ENCODE measurements at regions not wholly inside any gene's neighbourhood (a gene's known extent, or its start where the extent isn't known, plus 50 kb on each side); places are given as distances from the start of the nearest gene placed in this dataset.

GRCh38 chr5:29213475-29213874 is 1980.0 kb upstream of the CDH6 start:
- Histone ChIP-seq H2AK5ac (ENCODE audit: low read depth, low read length) (no peak overlapping the region), H3K23me2 (ENCODE audit: low read depth, low read length) (no peaks in the 10 kb centered on the region), H4K5ac (ENCODE audit: insufficient read length, low read depth, low read length) (no peak overlapping the region), H3K18ac (ENCODE audit: extremely low read depth, low read length) (no peak overlapping the region), H3K4me1 (replicated peaks in 1 of 4; ENCODE audit: control insufficient read depth in 3 of 4, insufficient read depth in 4 of 4, low read length in 3 of 4) (peaks cover 0 to 4% (median 0%) of the 10 kb centered on the region in 4 experiments; a peak in 1 of 7 replicates), H3K56ac (replicated peaks; ENCODE audit: insufficient read length, low read depth, low read length) (no peak overlapping the region), H3K4me3 (ENCODE audit: extremely low read depth in 1 of 4, insufficient read depth in 2 of 4, low read depth in 3 of 4, low read length in 4 of 4) (no peak overlapping the region), H4K91ac (replicated peaks; ENCODE audit: insufficient read length, low read length) (no peak overlapping the region), H4K20me1 (replicated peaks in 1 of 2; ENCODE audit: control insufficient read depth in 1 of 2, insufficient read depth in 2 of 2, low read length in 2 of 2) (no peaks in the 10 kb centered on the region), H2BK20ac (ENCODE audit: low read length) (no peak overlapping the region), H3K27me3 (replicated peaks in 1 of 4; ENCODE audit: control insufficient read depth in 3 of 4, extremely low read depth in 1 of 4, insufficient read depth in 3 of 4, low read length in 3 of 4) (no peaks in the 10 kb centered on the region), H2BK12ac (ENCODE audit: low read depth, low read length) (no peak overlapping the region), H3K4ac (replicated peaks; ENCODE audit: insufficient read length, low read depth, low read length) (no peak overlapping the region), H3K9me3 (ENCODE audit: insufficient read depth in 2 of 2, low read depth in 1 of 2, low read length in 1 of 2) (no peaks in the 10 kb centered on the region), H3K4me2 (ENCODE audit: insufficient read depth in 1 of 2, low read depth in 2 of 2, low read length in 2 of 2) (no peak overlapping the region), H3K79me2 (ENCODE audit: control insufficient read depth in 1 of 2, insufficient read depth in 2 of 2, low read length in 2 of 2) (no peaks in the 10 kb centered on the region), H3K27ac (ENCODE audit: low read depth, low read length) (no peak overlapping the region), H3K36me3 (ENCODE audit: control insufficient read depth in 2 of 4, insufficient read depth in 4 of 4, low read length in 3 of 4) (no peaks in the 10 kb centered on the region), H2BK5ac (ENCODE audit: low read depth, low read length) (no peak overlapping the region), H3K79me1 (ENCODE audit: low read depth, low read length) (no peaks in the 10 kb centered on the region), H2BK15ac (ENCODE audit: low read length) (no peak overlapping the region), H3K23ac (ENCODE audit: insufficient read length) (no peak overlapping the region), H4K8ac (ENCODE audit: extremely low read depth, insufficient read depth, low read length) (no peak overlapping the region), H2BK120ac (replicated peaks; ENCODE audit: low read depth, low read length) (no peak overlapping the region), H3K9ac (replicated peaks in 1 of 4; ENCODE audit: extremely low read depth in 1 of 4, low read depth in 3 of 4, low read length in 3 of 4) (no peak overlapping the region), H2AFZ (ENCODE audit: low read length) (peak overlapping the region; percentile 91), H3K14ac (ENCODE audit: insufficient read length) (no peak overlapping the region)
- DNase-seq (ENCODE audit: low read depth in 1 of 2, low spot score in 2 of 2), result no peak
- POLR2A ChIA-PET (ENCODE audit: partially characterized antibody), result no interaction called here
- TF ChIP-seq MAFK (IDR thresholded peaks at IDR 0.05; ENCODE audit: low read depth, low read length), result no peak
- CTCF ChIA-PET (ENCODE audit: partially characterized antibody), result interaction anchor here (1.0 kb wide), 1 partner anchor 215 kb away, joined by 3 read pairs; no protein-coding TSS in a partner anchor
- WGBS, 2 experiments (ENCODE audit: extremely low coverage in 1 of 2, insufficient coverage in 1 of 2, insufficient read length in 1 of 2, insufficient replicate concordance in 2 of 2, low coverage in 1 of 2, low lambda C conversion rate in 2 of 2, missing lambda C conversion rate in 1 of 2), result 88% methylated on average over 3 of the region's 3 CpGs; no CpG with 5 or more reads in 1 of the 2 experiments
- no peak for FAIRE-seq

Measured in H1 (cell line).